AG09309 (cell line): ENCODE measurements at regions not wholly inside any gene's neighbourhood (a gene's known extent, or its start where the extent isn't known, plus 50 kb on each side); places are given as distances from the start of the nearest gene placed in this dataset.

Source experiments
- DNase-seq: peaks from one replicate; pipeline ENCODE4 v3.0.0-alpha.2; 2010; ENCODE audit warnings: low read depth
- H3K4me3 ChIP-seq: 2 replicates; pipeline ENCODE4 v1.5.1; 2011; ENCODE audit warnings: mild to moderate bottlenecking, low read depth, low read length, moderate library complexity; ENCODE audit not compliant: control insufficient read depth
- TF ChIP-seq, protein P1 (sequence below): IDR thresholded peaks from 2 replicates; pipeline ENCODE4 v1.5.1; 2011; ENCODE audit warnings: mild to moderate bottlenecking, low read depth, low read length, inconsistent platforms; ENCODE audit not compliant: insufficient read depth, control insufficient read depth; ENCODE audit errors: missing control alignments

DNA sequence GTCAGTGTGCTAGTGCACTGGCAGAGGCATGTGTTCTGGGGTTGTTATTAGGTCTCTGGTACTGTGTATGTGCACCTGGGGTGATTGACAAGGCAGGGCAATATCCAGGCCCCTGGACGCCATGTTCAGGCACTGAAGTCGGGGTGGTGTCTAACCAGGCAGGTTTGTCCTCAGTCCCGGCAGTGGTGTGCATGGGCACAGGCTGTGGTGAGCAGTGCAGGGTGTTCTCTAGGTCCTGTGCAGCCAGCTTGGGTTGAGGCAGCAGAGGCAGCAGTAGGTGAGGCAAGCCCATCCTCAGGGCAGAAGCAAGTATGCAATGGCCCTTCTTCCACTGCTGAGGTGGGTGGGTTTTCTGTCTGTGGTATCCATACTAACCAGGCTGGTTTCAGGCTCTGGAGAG lies 252.3 kb upstream of the LRRC7 start:
- no peak overlapping the region for H3K4me3 ChIP-seq
- TF ChIP-seq, protein P1, sequence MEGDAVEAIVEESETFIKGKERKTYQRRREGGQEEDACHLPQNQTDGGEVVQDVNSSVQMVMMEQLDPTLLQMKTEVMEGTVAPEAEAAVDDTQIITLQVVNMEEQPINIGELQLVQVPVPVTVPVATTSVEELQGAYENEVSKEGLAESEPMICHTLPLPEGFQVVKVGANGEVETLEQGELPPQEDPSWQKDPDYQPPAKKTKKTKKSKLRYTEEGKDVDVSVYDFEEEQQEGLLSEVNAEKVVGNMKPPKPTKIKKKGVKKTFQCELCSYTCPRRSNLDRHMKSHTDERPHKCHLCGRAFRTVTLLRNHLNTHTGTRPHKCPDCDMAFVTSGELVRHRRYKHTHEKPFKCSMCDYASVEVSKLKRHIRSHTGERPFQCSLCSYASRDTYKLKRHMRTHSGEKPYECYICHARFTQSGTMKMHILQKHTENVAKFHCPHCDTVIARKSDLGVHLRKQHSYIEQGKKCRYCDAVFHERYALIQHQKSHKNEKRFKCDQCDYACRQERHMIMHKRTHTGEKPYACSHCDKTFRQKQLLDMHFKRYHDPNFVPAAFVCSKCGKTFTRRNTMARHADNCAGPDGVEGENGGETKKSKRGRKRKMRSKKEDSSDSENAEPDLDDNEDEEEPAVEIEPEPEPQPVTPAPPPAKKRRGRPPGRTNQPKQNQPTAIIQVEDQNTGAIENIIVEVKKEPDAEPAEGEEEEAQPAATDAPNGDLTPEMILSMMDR = no peak
- no peak for DNase-seq

DNA sequence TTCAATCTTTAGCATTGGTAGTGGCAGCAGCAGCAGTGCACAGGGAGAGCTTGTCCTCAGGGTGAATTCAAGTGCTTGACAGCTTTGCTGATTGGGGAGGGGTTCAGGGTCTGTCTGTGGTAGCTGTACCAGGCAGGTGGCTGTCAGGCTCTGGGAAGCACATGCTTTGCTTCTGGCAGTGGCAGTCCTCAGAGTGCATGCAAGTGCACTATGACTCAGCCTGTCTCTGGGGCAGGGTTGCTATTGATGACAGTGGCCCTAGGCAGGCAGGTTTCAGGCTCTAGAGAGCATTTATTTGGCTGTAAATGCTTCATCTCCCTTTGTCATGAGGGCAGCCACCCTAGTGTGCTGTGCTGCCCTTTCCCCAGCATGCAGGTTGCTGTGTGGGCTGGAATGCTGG lies 251.9 kb upstream of the LRRC7 start:
- no peak for DNase-seq
- H3K4me3 ChIP-seq = no peak overlapping the region
- TF ChIP-seq, protein P1 = no peak

DNA sequence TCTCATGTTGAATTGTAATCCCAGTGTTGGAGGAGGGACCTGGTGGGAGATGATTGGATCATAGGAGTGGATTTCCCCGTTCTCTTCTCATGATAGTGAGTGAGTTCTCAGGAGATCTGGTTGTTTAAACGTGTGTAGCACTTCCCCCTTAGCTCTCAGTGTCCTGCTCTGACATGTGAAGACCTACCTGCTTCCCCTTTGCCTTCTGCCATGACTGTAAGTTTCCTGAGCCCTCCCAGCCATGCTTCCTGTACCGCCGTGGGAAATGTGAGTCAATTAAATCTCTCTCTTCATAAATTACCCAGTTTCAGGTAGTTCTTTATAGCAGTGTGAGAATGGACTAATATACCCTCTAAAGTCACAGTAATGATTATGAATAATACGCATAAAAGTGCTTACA lies 248.4 kb upstream of the LRRC7 start:
- TF ChIP-seq, protein P1 = no peak
- no peak for DNase-seq
- no peak overlapping the region for H3K4me3 ChIP-seq

DNA sequence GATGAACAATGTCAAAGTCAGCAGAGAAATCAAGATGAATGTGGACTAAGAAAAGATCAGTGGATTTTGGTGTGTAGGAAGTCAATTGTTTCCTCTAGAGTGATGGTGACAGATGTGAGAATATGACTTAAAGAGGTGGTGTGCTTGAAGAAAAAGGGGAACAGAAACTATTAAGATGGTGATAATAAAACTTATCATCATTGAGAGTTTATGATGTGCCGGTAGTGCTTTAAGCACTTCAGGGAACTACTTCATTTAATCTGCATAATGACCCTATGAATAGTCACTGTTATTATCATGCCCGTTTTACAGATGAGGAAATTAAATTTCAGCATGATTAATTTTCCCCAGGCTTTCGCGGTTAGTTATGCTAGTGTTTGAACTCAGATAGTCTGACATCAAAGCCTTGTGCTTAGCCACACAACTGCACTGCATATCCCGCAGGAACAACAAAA lies 246.9 kb upstream of the LRRC7 start:
- no peak overlapping the region for H3K4me3 ChIP-seq
- no peak for DNase-seq
- TF ChIP-seq, protein P1 = no peak

DNA sequence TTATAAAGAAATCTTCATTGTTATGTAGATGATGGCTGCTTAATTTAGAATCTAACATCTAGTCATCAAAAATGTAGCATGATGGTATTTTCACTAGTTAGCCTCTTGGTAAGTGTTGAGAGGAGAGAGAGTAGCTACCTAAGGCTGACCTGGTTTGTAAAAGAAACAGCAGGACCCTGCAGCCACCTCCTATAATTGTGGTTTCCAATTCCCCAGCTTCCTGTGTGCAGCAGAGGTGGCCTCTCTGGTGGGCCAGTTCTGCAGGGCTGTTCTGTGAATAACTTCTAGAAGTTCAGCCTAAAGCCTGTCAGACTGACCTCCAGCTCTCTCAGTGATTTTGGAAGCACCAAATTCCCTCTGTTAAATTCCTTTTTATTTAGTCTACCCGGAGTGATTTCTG lies 246.4 kb upstream of the LRRC7 start:
- TF ChIP-seq, protein P1 = no peak
- no peak overlapping the region for H3K4me3 ChIP-seq
- no peak for DNase-seq

DNA sequence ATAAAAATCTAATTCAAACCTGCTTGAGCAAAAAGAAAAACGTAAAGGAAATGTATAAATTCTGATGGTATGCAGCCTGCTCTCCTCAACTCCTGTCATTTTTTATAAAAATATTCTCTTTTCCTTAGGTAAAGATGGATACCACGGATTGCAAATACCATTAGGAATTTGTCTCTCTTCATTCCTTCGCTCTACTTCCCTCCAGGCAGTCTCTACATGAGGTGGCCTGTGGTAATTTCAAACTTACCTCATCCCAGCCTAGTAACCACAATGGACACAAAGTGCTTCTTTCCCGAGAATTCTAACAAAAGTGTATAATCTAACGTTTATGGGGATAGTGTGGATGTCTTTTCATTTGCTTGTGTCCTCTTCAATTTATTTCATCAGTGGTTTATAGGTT lies 239.5 kb upstream of the LRRC7 start:
- TF ChIP-seq, protein P1 = no peak

DNA sequence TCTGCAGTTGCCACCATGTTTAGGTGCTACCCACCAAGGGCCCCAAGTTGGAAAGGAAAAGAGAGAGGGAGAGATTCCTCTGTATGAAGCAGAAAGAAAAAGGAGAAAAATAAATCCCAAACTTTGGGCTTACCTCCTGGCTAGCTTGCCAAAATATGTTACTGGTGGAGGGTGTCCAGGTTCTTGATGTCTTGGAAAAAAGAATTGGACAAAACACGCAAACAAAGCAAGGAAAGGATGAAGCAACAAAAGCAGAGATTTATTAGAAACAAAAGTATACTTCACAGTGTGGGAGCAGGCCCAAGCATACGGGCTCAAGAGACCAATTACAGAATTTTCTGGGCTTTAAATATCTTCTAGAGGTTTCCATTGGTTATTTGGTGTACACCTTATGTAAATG lies 204.5 kb upstream of the LRRC7 start:
- TF ChIP-seq, protein P1 = no peak
- DNase-seq = no peak
- H3K4me3 ChIP-seq = no peak overlapping the region

More for the DNA sequence above, 239.5 kb upstream of the LRRC7 start:
- no peak overlapping the region for H3K4me3 ChIP-seq
- DNase-seq = no peak
